HG03571 (cell line): ENCODE measurements at regions not wholly inside any gene's neighbourhood (a gene's known extent, or its start where the extent isn't known, plus 50 kb on each side); places are given as distances from the start of the nearest gene placed in this dataset.

Source experiments
- ATAC-seq: cut with Tn5 transposase; IDR thresholded peaks from one replicate; pipeline ENCODE4 v1.9.1; 2021; ENCODE audit not compliant: unreplicated experiment

DNA sequence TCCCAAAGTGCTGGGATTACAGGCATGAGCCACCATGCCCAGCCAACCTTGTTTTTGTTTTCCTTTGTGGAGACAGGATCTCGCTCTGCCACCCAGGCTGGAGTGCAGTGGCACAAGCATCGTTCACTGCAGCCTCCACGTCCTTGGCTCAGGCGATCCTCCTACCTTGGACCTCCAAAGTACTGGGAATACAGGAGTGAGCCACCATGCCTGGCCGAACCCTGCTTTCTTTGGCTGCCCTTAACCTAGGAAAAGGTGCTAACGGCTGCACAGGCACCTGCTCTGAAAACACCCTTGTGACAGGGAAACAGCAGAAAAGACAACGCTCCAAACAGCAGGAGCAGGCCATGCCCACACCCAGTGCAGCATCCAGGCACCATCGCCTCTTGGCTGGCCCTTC lies 71.9 kb downstream of the OAT start:
- no peak for ATAC-seq

DNA sequence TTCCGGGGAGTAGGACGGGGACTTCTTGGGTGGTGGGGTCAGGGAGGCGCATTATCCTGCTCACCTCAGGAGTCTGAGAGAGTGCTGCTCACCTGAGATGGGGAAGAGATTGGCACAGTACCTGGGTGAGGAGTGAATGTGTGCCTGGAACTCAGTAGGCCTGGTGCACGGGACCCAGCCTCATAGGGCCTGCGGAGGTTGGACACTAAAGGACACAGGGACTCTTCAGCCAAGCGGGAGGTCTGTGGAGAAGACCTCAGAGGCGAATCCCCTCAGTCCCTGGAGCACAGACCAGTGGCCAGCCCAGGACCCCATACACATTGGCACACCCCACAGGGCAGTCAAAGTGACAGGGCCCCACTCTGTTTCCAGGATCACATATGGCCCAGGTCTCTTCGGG lies 73.2 kb downstream of the OAT start:
- no peak for ATAC-seq

DNA sequence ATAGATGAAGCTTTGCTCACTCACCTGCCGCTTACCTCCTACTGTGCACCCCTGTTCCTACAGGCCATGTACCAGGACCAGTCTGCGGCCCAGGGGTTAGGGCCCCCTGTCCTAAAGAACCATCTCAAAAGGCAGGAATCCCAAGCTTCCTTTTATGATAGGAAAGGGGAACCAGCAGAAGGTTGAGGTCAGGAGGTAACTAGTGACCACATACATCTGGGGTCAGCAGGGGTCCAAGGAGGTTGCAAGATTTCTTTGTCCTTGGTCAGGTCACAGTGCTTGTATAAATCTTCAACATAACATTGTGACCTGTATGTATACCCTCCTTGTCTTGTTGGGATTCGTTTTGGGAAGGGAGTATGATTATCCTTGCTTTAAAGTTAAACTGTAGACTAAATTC lies 73.8 kb downstream of the OAT start:
- no peak for ATAC-seq

DNA sequence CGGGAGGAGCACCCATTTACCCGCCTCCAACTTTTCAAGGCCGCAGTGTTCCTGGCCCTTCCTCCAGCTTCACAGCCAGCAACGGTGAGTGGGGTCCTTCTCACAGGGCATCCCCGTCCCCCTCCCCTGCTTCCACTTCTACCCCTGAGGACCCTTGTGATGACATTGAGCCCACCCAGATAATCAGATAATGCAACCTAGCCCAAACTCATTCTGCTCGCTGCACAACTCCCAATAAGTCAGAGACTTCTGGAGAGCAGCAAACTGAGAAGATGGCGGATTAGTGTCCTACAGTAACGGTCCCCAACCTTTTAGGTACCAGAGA lies 74.5 kb downstream of the OAT start:
- no peak for ATAC-seq

DNA sequence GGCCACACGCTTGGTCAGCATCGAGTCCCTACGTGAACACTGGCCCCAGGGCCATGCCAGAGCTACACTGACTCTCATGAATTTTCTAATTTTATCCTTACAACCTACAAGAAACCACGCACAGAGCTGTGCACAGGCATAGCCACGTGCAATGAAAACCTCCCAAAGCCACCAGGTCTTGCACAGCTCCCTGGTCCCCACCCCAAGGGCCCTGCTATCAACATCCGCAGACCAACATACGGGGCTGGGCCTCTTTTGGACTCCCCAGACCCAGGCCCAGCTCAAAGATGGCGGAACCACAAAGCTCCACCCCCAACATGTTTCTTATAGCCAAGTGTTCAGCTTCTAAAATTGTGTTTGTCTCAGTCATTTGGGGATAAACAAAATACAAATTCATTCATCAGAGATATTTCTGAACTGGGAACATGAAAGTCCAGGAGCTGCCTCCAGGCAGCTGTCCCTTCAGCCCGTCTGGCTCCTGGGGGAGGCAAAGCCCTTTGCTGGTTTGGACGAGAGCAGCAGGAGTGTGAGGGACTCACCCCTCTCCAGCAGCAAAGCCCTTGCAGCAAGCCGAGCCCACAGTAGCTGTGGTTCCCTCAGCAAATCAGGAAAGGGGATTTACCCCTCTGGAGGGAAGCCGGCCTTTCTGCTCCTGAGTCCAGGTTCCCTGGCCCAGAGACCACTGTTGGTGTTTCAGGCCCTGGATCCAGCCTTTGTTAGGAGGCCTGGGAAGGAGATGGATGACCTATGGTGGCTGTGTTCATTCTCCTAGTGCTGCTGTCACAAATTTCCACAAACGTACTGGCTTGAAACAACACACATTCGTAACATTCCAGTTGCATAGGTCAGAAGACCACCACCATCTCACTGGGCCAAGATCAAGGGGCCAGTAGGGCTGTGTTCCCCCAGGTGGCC lies 75.1 kb downstream of the OAT start:
- no peak for ATAC-seq

DNA sequence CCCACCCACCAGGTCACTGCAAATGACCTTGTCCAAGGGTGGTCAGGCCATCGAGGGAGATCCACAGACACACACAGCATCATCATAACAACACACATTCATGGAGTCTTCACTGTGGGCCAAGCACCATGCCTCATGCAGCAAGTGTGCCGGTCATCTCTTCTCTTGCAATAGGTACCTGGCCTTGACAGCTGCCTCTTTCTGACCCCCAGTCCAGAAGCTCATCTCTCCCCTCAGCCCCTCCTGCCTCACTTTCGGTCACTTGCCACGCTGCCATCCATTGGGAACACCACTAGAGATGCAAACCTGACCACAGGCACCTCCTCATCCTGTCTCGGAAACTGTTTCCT lies 75.9 kb downstream of the OAT start:
- ATAC-seq, result no peak

DNA sequence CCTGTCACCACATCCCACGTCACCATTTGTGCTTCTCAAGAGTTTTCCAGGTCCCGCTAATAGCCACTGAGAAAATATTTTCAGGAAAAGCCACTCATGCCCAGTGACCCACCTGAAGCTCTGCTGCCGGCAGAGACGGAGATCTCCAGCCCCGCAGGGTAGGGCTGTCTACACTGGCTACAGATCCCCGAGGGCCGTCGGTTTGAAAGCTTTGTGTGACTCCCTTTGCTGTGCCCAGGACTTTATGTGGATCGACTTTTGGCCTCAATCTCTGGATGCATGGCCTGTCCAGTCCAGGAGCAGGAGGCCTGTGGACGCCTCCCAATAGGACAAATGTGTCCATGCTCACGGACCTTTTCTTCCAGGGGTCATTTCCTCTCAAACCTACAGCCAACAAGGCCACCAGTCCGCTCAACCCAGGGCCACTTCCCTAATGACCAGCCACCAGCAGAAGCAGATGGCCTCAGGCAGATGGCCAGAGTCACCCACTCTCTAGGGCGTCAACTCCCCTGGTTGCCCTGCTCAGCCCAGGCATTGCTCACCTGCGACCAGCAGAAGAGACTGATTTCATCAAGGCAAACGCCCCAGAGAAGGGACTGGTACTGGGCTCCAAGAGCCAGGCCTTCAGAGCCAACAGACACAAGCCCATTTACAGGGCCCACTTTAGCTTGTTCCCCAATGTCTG lies 76.4 kb downstream of the OAT start:
- ATAC-seq, result no peak

DNA sequence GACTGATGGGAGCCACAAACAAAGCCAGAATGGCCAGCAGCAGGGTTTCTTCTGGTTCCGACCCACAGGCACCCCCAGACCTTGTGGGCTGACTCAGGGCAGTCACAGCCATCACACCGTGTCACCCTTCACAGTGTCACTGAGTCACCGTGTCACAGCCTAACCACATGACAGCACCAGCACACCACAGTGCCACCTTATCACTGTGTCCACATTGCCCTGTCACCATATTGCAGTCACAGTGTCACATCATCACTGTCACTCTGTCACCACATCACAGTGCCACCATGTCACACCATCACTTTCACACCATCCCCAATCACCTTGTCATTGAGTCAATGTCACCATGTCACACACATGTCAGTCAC lies 77.0 kb downstream of the OAT start:
- ATAC-seq, result no peak

DNA sequence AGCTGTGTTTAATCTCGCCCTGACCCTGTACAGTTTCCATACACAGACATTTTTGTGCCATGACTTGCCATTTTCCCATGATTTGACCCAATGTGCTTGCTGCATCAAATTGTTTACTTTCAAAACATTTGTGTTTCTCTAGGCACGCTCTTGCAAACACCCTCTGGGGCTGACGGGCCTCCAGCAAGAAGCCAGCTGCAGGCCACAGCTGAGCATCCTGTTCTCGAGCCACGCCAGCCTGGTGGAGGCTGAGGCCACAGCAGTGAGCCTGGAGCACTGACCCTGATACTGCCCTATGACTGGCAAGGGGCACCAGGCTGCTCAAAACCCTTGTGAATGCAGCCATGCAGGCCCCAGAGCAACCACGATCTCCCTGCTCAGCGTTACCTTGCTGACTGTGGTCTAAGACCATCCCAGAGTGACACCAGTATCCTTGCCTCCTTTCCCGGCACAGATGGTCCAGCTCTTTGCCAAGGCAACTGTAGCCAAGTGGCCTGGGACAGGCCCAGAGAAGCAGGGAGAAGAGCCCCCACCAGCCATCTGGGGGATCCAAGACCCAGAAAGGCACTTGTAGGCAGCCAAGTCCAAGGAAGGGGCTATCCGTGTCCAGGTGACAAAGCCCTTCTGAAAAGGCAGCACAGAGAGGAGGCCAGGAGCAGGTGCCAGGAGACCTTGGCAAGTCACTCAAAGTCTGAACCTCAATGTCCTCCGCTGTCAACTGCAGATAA lies 78.5 kb downstream of the OAT start:
- no peak for ATAC-seq

DNA sequence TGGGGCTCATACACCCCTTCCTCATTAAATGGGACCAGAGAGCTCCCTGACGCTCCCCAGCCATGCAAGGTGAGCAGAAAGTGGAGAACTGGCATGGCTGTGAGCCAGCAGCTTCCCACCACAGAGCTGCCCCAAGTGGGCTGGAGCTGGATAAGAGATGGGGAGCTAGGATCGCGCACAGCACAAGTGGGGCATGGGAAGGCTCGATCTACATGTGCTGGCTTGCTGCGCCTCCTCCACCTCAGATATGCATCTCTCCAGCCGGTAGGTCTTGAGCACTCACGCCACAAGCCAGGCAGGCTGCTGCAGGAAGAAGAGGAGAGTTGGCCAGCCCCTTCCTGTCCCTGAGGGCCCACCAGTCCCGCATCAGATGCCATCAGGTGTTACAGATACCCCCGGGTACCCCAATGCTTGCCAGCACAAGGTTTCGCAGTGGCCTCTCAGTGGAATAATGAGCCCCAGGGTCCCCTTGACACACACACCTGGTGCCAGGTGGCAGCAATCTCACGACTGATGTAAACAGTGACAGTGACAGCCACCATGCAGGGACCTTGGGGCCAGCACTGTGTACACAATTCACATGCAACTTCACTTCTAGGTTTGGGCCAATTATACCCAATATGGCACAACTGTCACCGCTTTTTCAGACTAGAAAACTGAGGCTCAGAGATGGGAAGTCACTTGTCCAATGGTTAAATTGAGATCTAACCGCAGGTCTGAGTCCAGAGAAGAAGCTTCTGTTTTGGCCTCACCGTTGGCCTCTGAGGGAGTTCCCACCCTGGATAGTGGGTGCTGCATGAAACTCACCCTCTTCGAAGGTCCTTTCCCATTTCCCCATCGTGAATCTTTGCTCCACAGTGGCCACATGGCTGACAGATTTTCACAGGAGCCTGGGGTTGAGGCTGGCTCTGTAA lies 79.3 kb downstream of the OAT start:
- ATAC-seq, result no peak

DNA sequence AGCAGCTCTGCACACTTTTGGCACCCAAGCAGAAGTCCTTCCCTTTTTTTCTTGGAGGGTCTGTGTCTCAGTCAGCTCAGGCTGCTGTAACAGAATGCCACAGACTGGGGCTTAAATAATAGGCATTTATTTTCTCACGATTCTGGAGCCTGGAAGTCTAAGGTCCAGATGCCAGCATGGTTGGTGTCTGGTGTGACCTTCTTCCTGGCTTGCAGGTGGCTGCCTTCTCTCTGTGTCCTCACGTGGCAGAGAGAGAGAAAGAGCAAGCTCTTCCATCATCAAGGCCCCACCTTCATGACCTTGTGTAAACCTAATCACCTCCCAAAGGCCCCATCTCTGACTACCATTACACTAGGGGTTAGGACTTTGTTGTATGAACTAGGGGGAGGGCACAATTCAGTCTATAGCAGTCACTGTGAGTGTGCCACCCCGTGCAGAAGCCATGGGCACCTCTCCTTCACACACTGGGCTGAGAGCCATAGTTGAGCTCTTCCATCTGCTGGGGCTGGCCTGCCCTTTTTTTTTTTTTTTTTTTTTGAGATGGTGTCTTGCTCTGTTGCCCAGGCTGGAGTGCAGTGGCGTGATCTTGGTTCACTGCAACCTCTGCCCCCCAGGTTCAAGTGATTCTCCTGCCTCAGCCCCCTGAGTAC lies 80.3 kb downstream of the OAT start:
- ATAC-seq, result no peak

DNA sequence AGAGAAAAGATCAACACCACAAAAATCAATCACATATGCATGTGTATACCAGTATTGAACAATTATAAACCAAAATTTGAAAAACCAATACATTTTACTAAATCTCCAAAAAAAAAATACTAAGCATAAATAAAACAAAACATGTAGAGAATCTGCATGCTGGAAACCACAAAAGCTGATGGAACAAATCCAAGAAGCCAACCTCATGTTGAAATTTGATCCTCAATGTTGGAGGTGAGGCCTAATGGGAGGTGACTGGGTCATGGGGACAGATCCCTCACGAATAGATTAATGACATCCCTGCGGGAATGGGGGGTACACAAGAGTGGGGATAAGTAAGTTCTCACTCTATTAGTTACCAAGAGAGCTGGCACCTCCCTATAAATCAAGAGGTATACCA lies 82.5 kb downstream of the OAT start:
- ATAC-seq, result no peak

DNA sequence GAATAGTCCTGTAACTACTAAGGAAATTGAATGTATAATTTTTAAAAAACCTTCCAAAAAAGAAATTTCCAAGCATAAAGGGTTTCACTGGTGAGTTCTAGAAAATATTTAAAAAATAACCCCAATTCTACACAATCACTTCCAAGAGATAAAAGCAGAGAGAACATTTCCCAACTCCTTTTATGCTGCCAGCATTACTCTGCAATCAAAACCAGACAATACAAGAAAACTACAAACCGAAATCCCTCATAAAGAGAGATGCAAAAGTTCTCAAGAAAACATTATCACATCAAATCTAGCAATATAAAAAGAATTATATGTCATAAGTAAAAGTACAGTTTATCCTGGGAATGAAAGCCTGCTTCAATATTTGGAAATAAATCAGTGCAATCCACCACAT lies 84.8 kb downstream of the OAT start:
- ATAC-seq, result no peak

DNA sequence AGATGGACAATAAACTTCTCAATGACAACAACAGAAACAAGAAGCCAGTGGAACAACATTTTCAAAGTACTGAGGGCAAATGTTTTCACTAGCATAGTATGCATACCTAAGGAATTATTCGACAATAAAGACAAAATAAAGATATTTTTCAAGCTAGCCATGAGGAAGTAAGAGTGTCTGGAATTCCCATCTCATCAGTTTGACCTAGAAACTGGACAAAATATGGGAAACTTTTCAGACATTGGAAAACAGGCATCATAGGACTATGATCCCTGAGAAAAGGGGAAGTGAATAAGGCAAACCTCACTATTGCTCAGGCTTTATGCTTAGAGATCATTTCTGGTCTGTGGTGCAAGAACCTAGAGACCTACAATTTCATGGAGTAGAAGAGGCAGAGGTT lies 86.3 kb downstream of the OAT start:
- no peak for ATAC-seq

DNA sequence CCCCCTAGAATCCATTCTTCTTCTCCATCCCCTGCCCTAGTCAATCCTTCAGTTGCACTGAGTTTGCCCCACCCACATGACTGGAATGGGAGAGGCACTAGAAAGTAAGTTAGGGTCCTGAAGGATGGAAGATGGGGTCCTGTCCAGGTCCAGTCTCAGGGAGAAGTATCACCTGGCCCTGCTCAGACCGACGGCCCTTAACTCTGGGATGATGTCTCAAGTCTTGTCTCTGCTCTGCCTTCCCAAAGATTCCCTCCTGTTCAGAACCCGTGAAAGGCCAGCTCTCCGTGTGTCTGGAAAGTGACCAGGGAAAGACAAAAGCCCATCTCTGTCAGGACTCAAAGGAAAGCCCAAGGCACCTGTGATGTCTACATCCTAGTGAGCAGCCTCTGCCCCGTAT lies 88.8 kb downstream of the OAT start:
- no peak for ATAC-seq

DNA sequence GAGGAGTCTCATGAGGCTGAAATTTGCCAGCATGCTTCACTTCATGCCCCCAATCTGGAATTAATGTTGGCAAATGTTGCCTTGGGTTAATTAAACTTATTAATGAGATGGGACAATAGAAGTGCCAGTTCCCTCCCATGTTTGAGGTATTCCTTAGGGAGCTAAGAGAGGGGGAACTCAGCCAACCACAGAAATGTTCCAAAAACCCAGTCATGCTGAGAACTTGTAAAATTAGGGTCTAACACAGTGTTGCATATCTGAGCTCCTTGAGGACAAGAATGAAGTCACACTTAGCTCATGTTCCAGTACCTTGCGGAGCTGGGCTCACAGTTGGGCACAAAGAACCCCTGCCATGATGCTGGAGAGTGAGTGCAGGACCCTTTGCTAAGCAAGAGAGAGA lies 89.4 kb downstream of the OAT start:
- no peak for ATAC-seq

DNA sequence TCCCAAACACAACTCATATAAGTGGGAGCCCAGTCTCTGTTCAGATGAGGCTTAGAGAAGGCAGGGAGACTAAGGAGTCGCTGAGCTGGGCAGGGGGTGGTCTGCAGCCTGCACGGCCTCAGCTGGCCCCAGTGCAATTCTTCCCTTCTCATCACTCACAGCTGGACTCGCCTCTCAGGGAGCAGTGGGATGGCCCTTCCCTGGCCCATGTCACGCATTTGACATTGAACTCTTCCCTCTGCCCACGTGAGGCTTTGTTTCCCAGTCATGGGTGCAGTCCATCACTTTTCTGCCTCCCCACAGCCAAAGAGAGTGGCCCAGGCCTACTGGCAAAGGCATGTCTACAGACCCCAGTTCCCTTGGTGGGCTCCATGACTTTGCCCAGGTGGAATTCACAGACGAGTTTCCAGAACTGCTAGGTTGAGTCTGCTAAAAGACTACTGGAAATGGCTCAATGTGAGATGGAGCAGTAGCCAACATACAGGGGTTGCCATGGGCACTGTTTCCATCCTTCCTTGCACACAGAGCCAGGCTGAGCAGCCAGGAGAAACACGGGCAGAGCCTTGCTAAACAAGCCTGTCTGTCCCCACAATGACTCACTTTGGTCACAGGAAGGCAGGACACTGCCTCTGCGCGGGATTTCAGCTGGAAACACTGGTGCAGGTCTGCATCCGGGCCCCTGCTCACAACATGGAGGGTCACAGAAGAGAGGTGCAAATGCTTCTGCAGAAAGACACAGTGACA lies 90.1 kb downstream of the OAT start:
- no peak for ATAC-seq

DNA sequence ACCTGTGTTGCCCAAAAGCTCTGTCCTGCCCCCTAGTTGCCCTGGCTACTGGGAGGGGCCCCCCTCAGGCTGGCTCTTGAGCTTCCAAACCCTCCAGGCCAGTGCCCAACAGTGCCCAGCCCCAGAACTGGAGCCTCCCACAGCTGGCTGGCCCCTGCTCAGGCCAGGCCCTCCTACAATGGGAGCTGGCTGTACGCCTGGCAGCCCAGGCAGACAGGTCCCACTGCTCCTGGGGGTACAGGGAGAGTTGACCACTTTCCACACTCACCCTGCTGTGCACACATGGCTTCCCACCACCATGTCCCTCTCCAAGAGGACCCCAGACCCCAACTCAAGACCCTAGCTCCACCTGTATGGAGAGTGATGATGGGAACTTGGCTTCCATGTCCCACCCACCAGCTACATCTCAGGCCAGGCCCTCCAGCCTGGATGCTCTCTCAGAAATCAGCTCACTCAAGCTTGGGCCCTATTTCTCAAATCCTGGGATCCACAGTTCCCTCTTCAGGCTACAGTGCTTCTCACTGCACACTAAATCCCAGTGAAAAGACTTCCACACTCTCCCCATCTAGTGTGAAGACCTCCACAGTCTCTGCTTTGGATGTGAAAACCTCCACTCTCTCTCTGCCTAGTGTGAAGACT lies 92.6 kb downstream of the OAT start:
- ATAC-seq, result no peak

DNA sequence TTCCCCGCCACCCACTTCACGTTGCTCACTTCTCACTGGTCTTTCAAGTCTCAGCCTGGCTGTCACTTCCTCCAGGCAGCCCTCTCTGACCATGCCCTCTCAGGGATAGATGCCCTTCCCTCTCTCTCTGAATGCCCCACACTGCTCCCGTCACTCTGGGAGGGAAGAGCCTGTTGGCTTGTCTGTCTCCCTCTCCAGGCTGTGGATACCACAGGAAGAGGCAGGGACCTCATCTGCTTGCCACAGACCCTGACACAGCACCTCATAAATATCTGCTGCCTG lies 93.1 kb downstream of the OAT start:
- no peak for ATAC-seq
